Breast epithelium (tissue), 3 donors: ENCODE measurements at regions not wholly inside any gene's neighbourhood (a gene's known extent, or its start where the extent isn't known, plus 50 kb on each side); places are given as distances from the start of the nearest gene placed in this dataset.

Experiments
- CTCF ChIP-seq, 3 donors: fragments of 450-650 bp; IDR thresholded peaks; one replicate each; pipeline ENCODE4 v1.5.1; 2016 to 2017; ENCODE audit warnings: antibody characterized with exemption in 3 of 3, mild to moderate bottlenecking in 3 of 3, moderate library complexity in 3 of 3
- POLR2AphosphoS5 ChIP-seq, 3 donors: sonication (generic); formaldehyde crosslinking; IDR thresholded peaks; one replicate each; pipeline ENCODE4 v1.6.1; 2017; ENCODE audit warnings: antibody characterized with exemption in 3 of 3

GRCh38 chr4:84126061-84126787 is 372.9 kb downstream of the NKX6-1 start:
- TF ChIP-seq CTCF (IDR thresholded peaks at IDR 0.05), result no peak
- no peak for TF ChIP-seq POLR2AphosphoS5 (IDR thresholded peaks at IDR 0.05)
